GM18519 (cell line): ENCODE measurements at regions not wholly inside any gene's neighbourhood (a gene's known extent, or its start where the extent isn't known, plus 50 kb on each side); places are given as distances from the start of the nearest gene placed in this dataset.

ENCODE experiments used
- ATAC-seq: cut with Tn5 transposase; IDR thresholded peaks from one replicate; pipeline ENCODE4 v1.9.1; 2021; ENCODE audit warnings: mild to moderate bottlenecking, moderate library complexity; ENCODE audit not compliant: unreplicated experiment, low FRiP score

- no peak for ATAC-seq
Measured at GRCh38 chrX:16480049-16480448, 169.9 kb upstream of the S100G start.

GRCh38 chrX:16484338-16484737 lies 165.6 kb upstream of the S100G start:
- no peak for ATAC-seq

- no peak for ATAC-seq
Measured at GRCh38 chrX:16487620-16488385, 162.2 kb upstream of the S100G start.

GRCh38 chrX:16488959-16489358 lies 161.0 kb upstream of the S100G start:
- ATAC-seq, result no peak

- no peak for ATAC-seq
Measured at GRCh38 chrX:16491461-16491860, 158.5 kb upstream of the S100G start.

GRCh38 chrX:16496175-16496574 lies 153.8 kb upstream of the S100G start:
- ATAC-seq, result no peak

- no peak for ATAC-seq
Measured at GRCh38 chrX:16511796-16512776, 137.9 kb upstream of the S100G start.

- no peak for ATAC-seq
Measured at GRCh38 chrX:16516232-16516876, 133.6 kb upstream of the S100G start.

- ATAC-seq, result no peak
Measured at GRCh38 chrX:16517039-16517605, 132.8 kb upstream of the S100G start.

- no peak for ATAC-seq
Measured at GRCh38 chrX:16518131-16518530, 131.8 kb upstream of the S100G start.

- no peak for ATAC-seq
Measured at GRCh38 chrX:16524316-16524715, 125.6 kb upstream of the S100G start.

- no peak for ATAC-seq
Measured at GRCh38 chrX:16526003-16526402, 124.0 kb upstream of the S100G start.

- ATAC-seq, result no peak
Measured at GRCh38 chrX:16528620-16529019, 121.3 kb upstream of the S100G start.
